Heart left ventricle (tissue), 16 donors: ENCODE measurements at regions not wholly inside any gene's neighbourhood (a gene's known extent, or its start where the extent isn't known, plus 50 kb on each side); places are given as distances from the start of the nearest gene placed in this dataset.
A peak's percentile ranks its signal among the peaks of the same experiment; 100 is the strongest.
"Not testable (repeated sequence)": the region's sequence is repeated elsewhere in the genome, so short reads cannot be mapped to it uniquely, and the experiment has no call there.

Experiments
- ATAC-seq, 4 donors: fragments of 200-7000 bp; cut with Tn5 transposase; one replicate each; pipeline ENCODE4 v1.9.1; 2020 to 2022; ENCODE audit warnings: moderate library complexity in 4 of 4, mild to moderate bottlenecking in 3 of 4, moderate number of reproducible peaks in 1 of 4
- DNase-seq, 5 donors: peaks; one replicate each; pipeline ENCODE4 v3.0.0-alpha.2; 2020
- H3K27ac ChIP-seq, 12 donors: fragments of 200-600 bp; sonication (generic) in 4 of 12; one replicate each; pipeline versions ENCODE4 v1.5.0 to v1.8.0; 2016 to 2022; ENCODE audit warnings: mild to moderate bottlenecking in 2 of 12
- H3K27me3 ChIP-seq, 9 donors: fragments of 200-600 bp; sonication (generic) in 2 of 9; one replicate each; pipeline versions ENCODE4 v1.5.1 to v1.8.0; 2016 to 2022; ENCODE audit warnings: mild to moderate bottlenecking in 3 of 9
- H3K36me3 ChIP-seq, 9 donors: fragments of 200-600 bp; sonication (generic) in 2 of 9; one replicate each; pipeline versions ENCODE4 v1.5.0 to v1.8.0; 2018 to 2022; ENCODE audit warnings: mild to moderate bottlenecking in 2 of 9
- H3K4me1 ChIP-seq, 12 donors: fragments of 200-600 bp; sonication (generic) in 4 of 12; one replicate each; pipeline versions ENCODE4 v1.5.0 to v1.8.0; 2016 to 2022; ENCODE audit warnings: mild to moderate bottlenecking in 3 of 12
- H3K4me3 ChIP-seq, 12 donors: fragments of 200-600 bp; sonication (generic) in 4 of 12; one replicate each; pipeline versions ENCODE4 v1.5.0 to v1.8.0; 2017 to 2022; ENCODE audit warnings: mild to moderate bottlenecking in 9 of 12, moderate library complexity in 4 of 12
- H3K9me3 ChIP-seq, 12 donors: fragments of 200-600 bp; sonication (generic) in 4 of 12; one replicate each; pipeline versions ENCODE4 v1.5.0 to v1.8.0; 2016 to 2022; ENCODE audit warnings: mild to moderate bottlenecking in 1 of 12
- POLR2A ChIP-seq, 2 donors: fragments of 450-650 bp; IDR thresholded peaks; one replicate each; pipeline ENCODE4 v1.6.1; 2017; ENCODE audit warnings: antibody characterized with exemption in 2 of 2, mild to moderate bottlenecking in 2 of 2, moderate library complexity in 2 of 2
- WGBS, 4 donors: extraction: QIAGEN DNeasy Blood & Tissue Kit in 2 of 4; methylation state at CpG; one replicate each; pipeline versions ENCODE4 v1.1.5 to v1.1.7; 2013 to 2018; 5-methylcytosine and 5-hydroxymethylcytosine counted together
- intact Hi-C, 10 donors: fragments of 100-400 bp; cut with DNase I; formaldehyde crosslinking; loops; one replicate each; pipeline versions ENCODE4 v1.11.1 to v1.14.2; 2022
- TF ChIP-seq, protein P1 (sequence below), 12 donors: fragments of 200-600 bp; sonication (generic) in 4 of 12; IDR thresholded peaks; one replicate each; pipeline versions ENCODE4 v1.5.0 to v1.8.0; 2018 to 2022; ENCODE audit warnings: antibody characterized with exemption in 12 of 12, mild to moderate bottlenecking in 5 of 12
- donor health status: ischemic (EF 13 %, LVEDD 7.1; RV severe dilation, severe dysfunction).
- donor health status: healthy with polysubstance abuse.
- donor health status: DM: no; HTN: yes; CAD: no.
- donor health status: DM: no; HTN: no; CAD: no.
- donor health status: ischemic (EF 25% LVEDD 6.9; RV normal size, moderate dysfunction).
- donor health status: ischemic (EF 25% LVEDD 5.7; RV mildly dilated, moderate dysfunction).
- donor health status: healthy.
- donor health status: DM: yes; HTN: yes; CAD: no.
- donor health status: ischemic (EF 35%, LVEDD 5.7; RV mildly dilated, moderate dysfunction).
- donor health status: nonischemic (EF 11% LVEDD 7.7; RV severe dilation, severe dysfunction).
- donor health status: DM: yes; HTN: yes; CAD: no.
- donor health status: PGD.
- donor health status: ischemic (EF 29% LVEDD 5.4; RV normal size, mild dysfunction).
- donor health status: nonischemic (EF 23%, LVEDD 6.1; RV moderate dilation, normal function).

DNA sequence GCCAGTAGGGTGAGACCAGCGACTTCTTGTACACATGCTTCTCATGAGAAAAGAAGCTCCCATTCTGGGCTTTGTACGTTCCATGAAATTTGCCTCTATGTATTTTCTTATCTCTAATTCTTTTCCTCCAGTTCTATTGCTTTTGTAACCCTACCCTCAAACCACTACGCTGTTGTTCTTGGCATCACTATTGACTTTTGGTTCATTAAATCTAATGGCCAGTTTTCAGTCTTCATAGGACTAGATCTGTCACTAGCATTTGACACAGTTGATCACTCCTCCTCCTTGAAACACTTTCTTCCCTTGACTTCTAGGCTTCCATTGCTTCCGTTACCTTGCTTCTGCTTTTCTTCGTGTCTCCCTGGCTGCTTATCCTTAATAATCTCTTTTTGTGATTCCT, 121.7 kb upstream of the GOLGA6L4 start:
- no peak for ATAC-seq
- Histone ChIP-seq H3K36me3 (no peaks in the 10 kb centered on the region), H3K9me3 (no peaks in the 10 kb centered on the region), H3K27ac (no peak overlapping the region), H3K4me3 (no peak overlapping the region), H3K4me1 (no peaks in the 10 kb centered on the region), H3K27me3 (no peaks in the 10 kb centered on the region)
- WGBS, 4 donors, result 86 to 94% (median 91%) methylated on average over 5 of the region's 5 CpGs
- intact Hi-C loops, result no loop called here
- TF ChIP-seq POLR2A (IDR thresholded peaks at IDR 0.05), result no peak
- TF ChIP-seq, protein P1, sequence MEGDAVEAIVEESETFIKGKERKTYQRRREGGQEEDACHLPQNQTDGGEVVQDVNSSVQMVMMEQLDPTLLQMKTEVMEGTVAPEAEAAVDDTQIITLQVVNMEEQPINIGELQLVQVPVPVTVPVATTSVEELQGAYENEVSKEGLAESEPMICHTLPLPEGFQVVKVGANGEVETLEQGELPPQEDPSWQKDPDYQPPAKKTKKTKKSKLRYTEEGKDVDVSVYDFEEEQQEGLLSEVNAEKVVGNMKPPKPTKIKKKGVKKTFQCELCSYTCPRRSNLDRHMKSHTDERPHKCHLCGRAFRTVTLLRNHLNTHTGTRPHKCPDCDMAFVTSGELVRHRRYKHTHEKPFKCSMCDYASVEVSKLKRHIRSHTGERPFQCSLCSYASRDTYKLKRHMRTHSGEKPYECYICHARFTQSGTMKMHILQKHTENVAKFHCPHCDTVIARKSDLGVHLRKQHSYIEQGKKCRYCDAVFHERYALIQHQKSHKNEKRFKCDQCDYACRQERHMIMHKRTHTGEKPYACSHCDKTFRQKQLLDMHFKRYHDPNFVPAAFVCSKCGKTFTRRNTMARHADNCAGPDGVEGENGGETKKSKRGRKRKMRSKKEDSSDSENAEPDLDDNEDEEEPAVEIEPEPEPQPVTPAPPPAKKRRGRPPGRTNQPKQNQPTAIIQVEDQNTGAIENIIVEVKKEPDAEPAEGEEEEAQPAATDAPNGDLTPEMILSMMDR (IDR thresholded peaks at IDR 0.05), result no peak
- DNase-seq, result no peak

DNA sequence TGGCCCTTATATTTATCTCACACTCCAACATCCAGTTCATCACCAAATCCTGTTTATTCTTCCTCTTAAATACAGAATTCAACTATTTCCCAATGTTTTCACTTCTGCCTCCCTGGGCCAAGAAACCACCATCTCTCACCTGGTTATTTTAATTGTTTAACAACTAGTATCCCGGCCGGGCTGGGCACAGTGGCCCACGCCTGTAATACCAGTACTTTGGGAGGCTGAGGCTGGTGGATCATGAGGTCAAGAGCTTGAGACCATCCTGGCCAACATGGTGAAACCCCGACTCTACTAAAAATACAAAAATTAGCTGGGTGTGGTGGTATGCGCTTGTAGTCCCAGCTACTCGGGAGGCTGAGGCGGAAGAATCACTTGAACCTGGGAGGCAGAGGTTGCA, 120.9 kb upstream of the GOLGA6L4 start:
- H3K4me3 ChIP-seq, ATAC-seq, H3K4me1 ChIP-seq, H3K27ac ChIP-seq, intact Hi-C loops, H3K27me3 ChIP-seq, H3K9me3 ChIP-seq, H3K36me3 ChIP-seq, DNase-seq: not testable (repeated sequence)
- 86 to 95% (median 94%) methylated on average over 7 of the region's 7 CpGs for WGBS, 4 donors

DNA sequence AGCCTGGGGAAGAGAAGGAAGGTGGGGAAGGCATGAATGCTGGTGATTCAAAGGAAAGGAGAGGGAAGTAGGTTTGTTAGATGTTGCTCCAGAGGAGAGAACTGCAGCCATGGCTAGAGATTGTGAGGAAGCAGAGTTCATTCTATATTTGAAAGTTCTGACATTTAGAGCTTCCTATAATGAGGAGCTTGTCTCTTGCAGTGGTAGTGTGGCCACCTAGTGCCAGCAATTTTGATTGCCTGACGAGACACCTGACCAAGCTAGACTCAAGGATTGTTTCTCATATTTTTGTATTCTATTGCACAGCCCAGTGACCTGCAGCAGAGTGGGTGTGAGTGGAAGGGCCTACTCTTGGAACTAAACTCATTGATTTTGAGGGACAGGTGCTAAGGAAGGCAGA, 116.2 kb upstream of the GOLGA6L4 start:
- TF ChIP-seq, protein P1 (IDR thresholded peaks at IDR 0.05), result peak in 1 of 12 donors; percentile 10
- H3K4me3 ChIP-seq, DNase-seq, H3K9me3 ChIP-seq, intact Hi-C loops, H3K4me1 ChIP-seq, H3K27ac ChIP-seq, H3K27me3 ChIP-seq, H3K36me3 ChIP-seq: not testable (repeated sequence)
- WGBS, 4 donors, result 47 to 79% (median 57%) methylated on average over 1 of the region's 1 CpG
- peak in 2 of 4 donors; percentile 24 to 31 for ATAC-seq

DNA sequence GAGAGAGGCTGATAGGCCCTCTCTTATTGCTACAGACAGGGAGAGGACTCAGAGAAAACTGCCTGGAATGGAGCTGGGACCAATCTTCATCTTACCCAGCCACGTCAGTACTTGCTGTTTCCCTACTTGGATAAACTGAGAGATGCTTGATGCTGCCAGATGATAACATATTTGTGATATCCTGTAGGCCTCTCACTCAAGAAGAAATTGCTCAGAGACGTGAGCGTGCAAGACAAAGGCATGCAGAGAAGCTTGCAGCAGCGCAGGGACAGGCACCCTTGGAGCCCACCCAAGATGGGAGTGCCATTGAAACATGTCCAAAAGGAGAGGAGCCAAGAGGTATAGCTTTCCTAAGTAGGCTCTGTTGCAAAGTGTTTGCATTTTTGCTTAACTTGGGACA, 114.7 kb upstream of the GOLGA6L4 start:
- intact Hi-C loops, H3K27me3 ChIP-seq, H3K4me1 ChIP-seq, DNase-seq, H3K9me3 ChIP-seq, H3K36me3 ChIP-seq, H3K27ac ChIP-seq, H3K4me3 ChIP-seq: not testable (repeated sequence)
- ATAC-seq, result peak in 2 of 4 donors; percentile 31 to 39
- WGBS, 4 donors, result 15 to 26% (median 19%) methylated on average over 4 of the region's 4 CpGs

DNA sequence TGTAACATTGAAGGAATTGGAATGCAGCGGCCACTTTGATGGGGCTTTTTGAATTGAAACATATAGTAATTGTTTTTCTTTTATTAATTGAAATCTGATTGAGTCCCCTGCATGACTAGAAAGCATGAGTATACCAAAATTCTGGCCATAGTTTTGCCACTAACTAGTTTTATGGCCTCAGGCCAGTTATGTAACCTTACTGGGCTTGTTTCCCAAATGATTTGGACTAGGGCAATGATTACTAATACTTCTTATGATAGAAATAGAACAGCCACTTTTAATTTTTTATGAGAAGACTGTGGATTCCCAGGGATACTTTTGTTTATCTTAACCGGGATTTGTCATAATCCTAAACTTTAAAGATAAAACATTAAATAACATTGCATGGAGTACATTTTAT, 106.9 kb upstream of the GOLGA6L4 start:
- 70 to 85% (median 73%) methylated on average over 2 of the region's 2 CpGs for WGBS, 4 donors
- H3K27me3 ChIP-seq, H3K9me3 ChIP-seq, H3K27ac ChIP-seq, intact Hi-C loops, H3K4me3 ChIP-seq, H3K36me3 ChIP-seq, DNase-seq, H3K4me1 ChIP-seq: not testable (repeated sequence)
- peak in 1 of 4 donors; percentile 32 for ATAC-seq

DNA sequence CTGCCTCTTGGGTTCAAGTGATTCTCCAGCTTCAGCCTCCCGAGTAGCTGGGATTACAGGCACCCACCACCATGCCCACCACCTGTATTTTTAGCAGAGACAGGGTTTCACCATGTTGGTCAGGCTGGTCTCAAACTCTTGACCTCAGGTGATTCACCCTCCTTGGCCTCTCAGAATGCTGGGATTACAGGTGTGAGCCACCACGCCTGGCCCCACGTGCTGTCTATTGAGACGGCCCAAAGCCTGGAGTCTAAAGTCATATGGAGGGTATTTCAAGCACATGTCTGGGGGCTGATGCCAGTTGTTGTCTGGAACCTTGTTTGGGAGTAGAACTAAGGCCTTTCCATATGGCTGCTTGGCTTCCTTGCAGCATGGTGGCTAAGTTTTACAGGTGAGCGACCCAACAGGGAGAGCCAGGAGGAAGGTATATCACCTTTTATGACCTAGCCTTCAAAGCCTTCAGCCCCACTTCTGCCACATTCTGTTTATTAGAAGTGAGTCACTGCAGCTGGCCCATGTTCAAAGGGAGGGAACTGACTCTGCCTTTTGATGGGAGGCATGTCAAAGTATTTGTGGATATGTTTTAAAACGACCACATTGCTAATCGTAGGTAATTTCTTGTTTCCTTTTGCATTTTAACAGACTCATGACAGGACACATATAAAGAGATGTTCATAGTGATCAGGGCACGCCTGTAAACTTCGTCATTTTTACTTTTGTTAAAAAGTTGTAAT, 105.3 kb upstream of the GOLGA6L4 start:
- ATAC-seq, result peak in 2 of 4 donors; percentile 66 to 69
- H3K9me3 ChIP-seq, intact Hi-C loops, H3K27ac ChIP-seq, H3K4me3 ChIP-seq, H3K4me1 ChIP-seq, H3K36me3 ChIP-seq, H3K27me3 ChIP-seq, DNase-seq: not testable (repeated sequence)
- 76 to 87% (median 80%) methylated on average over 9 of the region's 9 CpGs for WGBS, 4 donors

DNA sequence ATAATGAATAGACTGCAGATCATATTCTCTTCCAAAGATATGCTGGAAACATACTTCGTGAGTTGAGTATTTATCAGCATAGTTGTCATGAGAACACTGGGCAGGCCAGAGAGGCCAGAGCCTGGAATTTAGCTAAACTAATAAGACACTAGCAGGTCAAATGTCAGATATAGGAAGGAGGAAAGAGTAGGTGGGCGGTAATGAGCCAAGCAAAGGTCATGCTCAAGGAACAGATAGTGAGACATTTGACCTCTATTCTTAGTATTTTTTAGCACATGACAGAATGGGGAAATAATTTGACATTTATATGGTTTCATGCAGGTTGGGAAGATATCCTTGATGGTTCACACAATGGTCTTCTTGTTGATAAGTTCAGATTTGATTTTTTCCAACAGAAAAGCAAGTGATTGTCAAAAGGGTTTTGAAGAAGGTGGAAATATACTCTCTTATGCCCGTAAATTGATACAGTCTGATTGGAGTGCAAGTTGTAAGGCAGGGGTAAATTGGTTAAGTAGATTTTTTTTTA, 99.6 kb upstream of the GOLGA6L4 start:
- H3K4me3 ChIP-seq, H3K27me3 ChIP-seq, H3K27ac ChIP-seq, DNase-seq, H3K9me3 ChIP-seq, intact Hi-C loops, H3K4me1 ChIP-seq, H3K36me3 ChIP-seq, ATAC-seq: not testable (repeated sequence)
- WGBS, 4 donors, result 72 to 100% (median 97%) methylated on average over 2 to 3 of the region's 3 CpGs
